Gastroesophageal sphincter (tissue), 4 donors: ENCODE measurements at regions not wholly inside any gene's neighbourhood (a gene's known extent, or its start where the extent isn't known, plus 50 kb on each side); places are given as distances from the start of the nearest gene placed in this dataset.

Source experiments
- ATAC-seq: fragments of 150-250 bp; one replicate; pipeline ENCODE4 v1.9.1; 2016; ENCODE audit warnings: mild to moderate bottlenecking, moderate library complexity
- H3K27ac ChIP-seq, 4 donors: fragments of 200-600 bp; sonication (generic) in 3 of 4; 1 replicate in 3 of 4; 2 replicates in 1 of 4; pipeline ENCODE4 v1.5.1; 2016 to 2019
- H3K27me3 ChIP-seq: fragments of 200-600 bp; sonication (generic); one replicate; pipeline ENCODE4 v1.5.1; 2019
- H3K36me3 ChIP-seq, 2 donors: fragments of 200-600 bp; sonication (generic); one replicate each; pipeline ENCODE4 v1.5.1; 2019; ENCODE audit warnings: control low read depth in 1 of 2
- H3K4me1 ChIP-seq, 3 donors: fragments of 200-600 bp; sonication (generic); 1 replicate in 2 of 3; 2 replicates in 1 of 3; pipeline ENCODE4 v1.5.1; 2016 to 2019; ENCODE audit warnings: control low read depth in 2 of 3
- H3K4me3 ChIP-seq, 2 donors: fragments of 200-600 bp; sonication (generic); one replicate each; pipeline ENCODE4 v1.5.1; 2019; ENCODE audit warnings: mild to moderate bottlenecking in 1 of 2, moderate library complexity in 1 of 2
- H3K9me3 ChIP-seq, 3 donors: fragments of 200-600 bp; sonication (generic); one replicate each; pipeline ENCODE4 v1.5.1; 2017 to 2019; ENCODE audit warnings: control low read depth in 2 of 3
- CTCF ChIP-seq, 4 experiments: fragments of 200-600 bp in 2 of 4; fragments of 450-650 bp in 2 of 4; sonication (generic) in 1 of 4; IDR thresholded peaks; one replicate each; pipeline ENCODE4 v1.5.1; 2017 to 2019; ENCODE audit warnings: antibody characterized with exemption in 4 of 4, mild to moderate bottlenecking in 2 of 4, moderate library complexity in 2 of 4
- EP300 ChIP-seq: sonication (generic); formaldehyde crosslinking; IDR thresholded peaks from one replicate; pipeline ENCODE4 v1.6.1; 2017; ENCODE audit warnings: antibody characterized with exemption, mild to moderate bottlenecking
- POLR2A ChIP-seq, 2 donors: fragments of 450-650 bp; IDR thresholded peaks; one replicate each; pipeline ENCODE4 v1.6.1; 2017; ENCODE audit warnings: antibody characterized with exemption in 2 of 2, mild to moderate bottlenecking in 2 of 2, moderate library complexity in 1 of 2
- POLR2AphosphoS5 ChIP-seq: sonication (generic); formaldehyde crosslinking; IDR thresholded peaks from one replicate; pipeline ENCODE4 v1.6.1; 2017; ENCODE audit warnings: antibody characterized with exemption
- WGBS, 2 donors: methylation state at CpG; one replicate each; pipeline ENCODE4 v1.1.5; 2018; ENCODE audit warnings: low coverage in 1 of 2; 5-methylcytosine and 5-hydroxymethylcytosine counted together

GRCh38 chr3:124572851-124573405 lies 157.3 kb upstream of the UMPS start:
- H3K4me1 ChIP-seq = peaks cover 0 to 12% (median 0%) of the 10 kb centered on the region in 3 donors
- H3K27me3 ChIP-seq = no peaks in the 10 kb centered on the region
- TF ChIP-seq CTCF (IDR thresholded peaks at IDR 0.05) = no peak
- TF ChIP-seq POLR2AphosphoS5 = no peak
- TF ChIP-seq EP300 = no peak
- TF ChIP-seq POLR2A (IDR thresholded peaks at IDR 0.05) = no peak
- H3K4me3 ChIP-seq = no peak overlapping the region
- H3K9me3 ChIP-seq = no peaks in the 10 kb centered on the region
- 81 to 98% methylated on average over 2 to 5 of the region's 8 CpGs for WGBS, 2 donors
- no peaks in the 10 kb centered on the region for H3K36me3 ChIP-seq
- no peak for ATAC-seq
- H3K27ac ChIP-seq = no peak overlapping the region

- no peak for ATAC-seq
- Histone ChIP-seq H3K4me1 (peaks cover 0 to 12% (median 0%) of the 10 kb centered on the region in 3 donors), H3K9me3 (no peaks in the 10 kb centered on the region), H3K36me3 (no peaks in the 10 kb centered on the region), H3K27ac (no peak overlapping the region), H3K27me3 (no peaks in the 10 kb centered on the region), H3K4me3 (no peak overlapping the region)
- 60 to 66% methylated on average over 1 to 2 of the region's 2 CpGs for WGBS, 2 donors
- no peak for TF ChIP-seq POLR2AphosphoS5
- TF ChIP-seq CTCF (IDR thresholded peaks at IDR 0.05) = no peak
- no peak for TF ChIP-seq POLR2A (IDR thresholded peaks at IDR 0.05)
- TF ChIP-seq EP300 = no peak
Observed at GRCh38 chr3:124574012-124574411, 156.2 kb upstream of the UMPS start.

GRCh38 chr3:124576565-124577493 lies 153.4 kb upstream of the UMPS start:
- TF ChIP-seq POLR2AphosphoS5 (no peak), CTCF (IDR thresholded peaks at IDR 0.05) (peak; percentile 7 to 35 (median 27)), POLR2A (IDR thresholded peaks at IDR 0.05) (no peak), EP300 (no peak)
- Histone ChIP-seq H3K4me3 (no peak overlapping the region), H3K27ac (no peak overlapping the region), H3K4me1 (peaks cover 0 to 12% (median 0%) of the 10 kb centered on the region in 3 donors), H3K9me3 (no peaks in the 10 kb centered on the region), H3K27me3 (no peaks in the 10 kb centered on the region), H3K36me3 (no peaks in the 10 kb centered on the region)
- ATAC-seq = peak; percentile 41
- WGBS, 2 donors = 31 to 35% methylated on average over 5 of the region's 5 CpGs

- Histone ChIP-seq H3K27me3 (no peaks in the 10 kb centered on the region), H3K4me3 (no peak overlapping the region)
- 100% methylated on average over 1 of the region's 1 CpG for WGBS, 2 donors
Observed at GRCh38 chr3:124577494-124578167, 152.6 kb upstream of the UMPS start.

More at GRCh38 chr3:124577494-124578167, 152.6 kb upstream of the UMPS start:
- no peak for ATAC-seq
- no peaks in the 10 kb centered on the region for H3K9me3 ChIP-seq
- peaks cover 0 to 12% (median 0%) of the 10 kb centered on the region in 3 donors for H3K4me1 ChIP-seq
- TF ChIP-seq POLR2AphosphoS5 = no peak
- no peak for TF ChIP-seq CTCF (IDR thresholded peaks at IDR 0.05)
- no peak for TF ChIP-seq EP300
- no peak for TF ChIP-seq POLR2A (IDR thresholded peaks at IDR 0.05)
- no peaks in the 10 kb centered on the region for H3K36me3 ChIP-seq
- no peak overlapping the region for H3K27ac ChIP-seq
